Left ventricle myocardium inferior (tissue), 1 donor: ENCODE measurements at regions not wholly inside any gene's neighbourhood (a gene's known extent, or its start where the extent isn't known, plus 50 kb on each side); places are given as distances from the start of the nearest gene placed in this dataset.

Experiments used
- DNase-seq: peaks from one replicate; pipeline ENCODE4 v3.0.0-alpha.2; 2020
- H3K27ac ChIP-seq: fragments of 200-600 bp; replicated peaks from 2 replicates; pipeline ENCODE4 v1.8.0; 2021
- H3K27me3 ChIP-seq: fragments of 200-600 bp; 2 replicates; pipeline ENCODE4 v1.8.0; 2021; ENCODE audit warnings: low read depth
- H3K36me3 ChIP-seq: fragments of 200-600 bp; 2 replicates; pipeline ENCODE4 v1.8.0; 2021
- H3K4me1 ChIP-seq: fragments of 200-600 bp; 2 replicates; pipeline ENCODE4 v1.8.0; 2021
- H3K4me3 ChIP-seq: fragments of 200-600 bp; 2 replicates; pipeline ENCODE4 v1.8.0; 2021; ENCODE audit warnings: mild to moderate bottlenecking, moderate library complexity
- H3K9me3 ChIP-seq: fragments of 200-600 bp; replicated peaks from 2 replicates; pipeline ENCODE4 v1.8.0; 2021
- CTCF ChIP-seq: fragments of 200-600 bp; IDR thresholded peaks from 2 replicates; pipeline ENCODE4 v1.8.0; 2021; ENCODE audit warnings: antibody characterized with exemption, mild to moderate bottlenecking, borderline replicate concordance
- intact Hi-C: fragments of 100-400 bp; cut with micrococcal nuclease; formaldehyde crosslinking; loops from one replicate; pipeline ENCODE4 v1.11.0; 2022
- donor health status: DM: no; HTN: yes; CAD: no; lungs with severe emphysema.

GRCh38 chr4:155487210-155487609, 110.4 kb upstream of the MAP9 start:
- intact Hi-C loops, result no loop called here
- H3K27me3 ChIP-seq, result no peaks in the 10 kb centered on the region
- no peak for TF ChIP-seq CTCF

GRCh38 chr4:155481150-155481549, 104.4 kb upstream of the MAP9 start:
- Histone ChIP-seq H3K36me3 (no peaks in the 10 kb centered on the region), H3K4me1 (no peaks in the 10 kb centered on the region), H3K9me3 (no peaks in the 10 kb centered on the region), H3K27me3 (no peaks in the 10 kb centered on the region), H3K4me3 (no peak overlapping the region), H3K27ac (no peak overlapping the region)
- intact Hi-C loops, result no loop called here
- TF ChIP-seq CTCF, result no peak
- DNase-seq, result no peak

More at GRCh38 chr4:155487210-155487609, 110.4 kb upstream of the MAP9 start:
- no peaks in the 10 kb centered on the region for H3K36me3 ChIP-seq
- H3K9me3 ChIP-seq, result no peaks in the 10 kb centered on the region
- no peak overlapping the region for H3K4me3 ChIP-seq
- no peaks in the 10 kb centered on the region for H3K4me1 ChIP-seq
- H3K27ac ChIP-seq, result no peak overlapping the region
- DNase-seq, result no peak

- Histone ChIP-seq H3K27ac (no peak overlapping the region), H3K27me3 (no peaks in the 10 kb centered on the region), H3K9me3 (peaks cover 3% of the 10 kb centered on the region), H3K4me1 (no peaks in the 10 kb centered on the region), H3K36me3 (no peaks in the 10 kb centered on the region), H3K4me3 (no peak overlapping the region)
- no peak for TF ChIP-seq CTCF
- no peak for DNase-seq
- intact Hi-C loops, result no loop called here
These were observed 103.1 kb upstream of the MAP9 start for GRCh38 chr4:155479835-155480234.

GRCh38 chr4:155478336-155478835, 101.6 kb upstream of the MAP9 start:
- no peak for DNase-seq
- intact Hi-C loops, result no loop called here
- H3K27ac ChIP-seq, result no peak overlapping the region

GRCh38 chr4:155474758-155475157, 98.0 kb upstream of the MAP9 start:
- no peak for DNase-seq
- Histone ChIP-seq H3K27ac (no peak overlapping the region), H3K4me1 (peaks cover 18% of the 10 kb centered on the region), H3K36me3 (no peaks in the 10 kb centered on the region), H3K27me3 (no peaks in the 10 kb centered on the region), H3K4me3 (no peak overlapping the region), H3K9me3 (peaks cover 3% of the 10 kb centered on the region)
- TF ChIP-seq CTCF, result no peak
- intact Hi-C loops, result no loop called here

More at GRCh38 chr4:155478336-155478835, 101.6 kb upstream of the MAP9 start:
- Histone ChIP-seq H3K9me3 (peaks cover 3% of the 10 kb centered on the region), H3K27me3 (no peaks in the 10 kb centered on the region), H3K36me3 (no peaks in the 10 kb centered on the region), H3K4me1 (peaks cover 7% of the 10 kb centered on the region), H3K4me3 (no peak overlapping the region)
- TF ChIP-seq CTCF, result no peak
